ENCODE measurements at regions not wholly inside any gene's neighbourhood (a gene's known extent, or its start where the extent isn't known, plus 50 kb on each side); places are given as distances from the start of the nearest gene placed in this dataset.

GRCh38 chr3:153095441-153095840 lies 66.6 kb upstream of the RAP2B start:
- TF ChIP-seq CTCF (conservative IDR thresholded peaks at IDR 0.05 in 1 of 2, IDR thresholded peaks at IDR 0.05 in 1 of 2; ENCODE audit: low read depth in 1 of 2, low read length in 2 of 2) (no peak), EZH2 (IDR thresholded peaks at IDR 0.05; ENCODE audit: low read length, missing control alignments) (no peak)

Measured in fibroblast of lung (primary cell).